H1 (cell line): ENCODE measurements at regions not wholly inside any gene's neighbourhood (a gene's known extent, or its start where the extent isn't known, plus 50 kb on each side); places are given as distances from the start of the nearest gene placed in this dataset.

Experiments
- CTCF ChIA-PET: fragments of 300-600 bp; sonication (Branson Sonifier 250); formaldehyde crosslinking; loops from one replicate; lab custom pipeline; 2021; ENCODE audit not compliant: partially characterized antibody; lab: Charles Lee
- POLR2A ChIA-PET: fragments of 300-600 bp; sonication (Branson Sonifier 250); formaldehyde crosslinking; loops from one replicate; lab custom pipeline; 2021; ENCODE audit warnings: inconsistent platforms; ENCODE audit not compliant: partially characterized antibody; lab: Charles Lee
- DNase-seq, 2 experiments: peaks; one replicate each; pipeline versions ENCODE4 v3.0.0 to v3.0.0-alpha.2; 2010 to 2022; ENCODE audit warnings: low spot score in 2 of 2, low read depth in 1 of 2, mixed read lengths in 1 of 2
- FAIRE-seq: peaks from 2 replicates; lab custom pipeline; 2011; peaks lifted over from hg19 to GRCh38; lab: Jason Lieb, UNC
- H2AFZ ChIP-seq: 2 replicates; pipeline ENCODE4 v1.8.1; 2012; ENCODE audit warnings: low read length, inconsistent platforms
- H2AK5ac ChIP-seq: 2 replicates; pipeline ENCODE4 v1.6.1; 2013; ENCODE audit warnings: low read depth, low read length
- H2BK120ac ChIP-seq: replicated peaks from 2 replicates; pipeline ENCODE3; 2013; ENCODE audit warnings: low read depth, low read length, inconsistent platforms
- H2BK12ac ChIP-seq: 2 replicates; pipeline ENCODE4 v1.6.1; 2013; ENCODE audit warnings: low read depth, low read length
- H2BK15ac ChIP-seq: 2 replicates; pipeline ENCODE4 v1.6.1; 2013; ENCODE audit warnings: low read length
- H2BK20ac ChIP-seq: 2 replicates; pipeline ENCODE4 v1.6.1; 2013; ENCODE audit warnings: low read length
- H2BK5ac ChIP-seq: 2 replicates; pipeline ENCODE4 v1.6.1; 2013; ENCODE audit warnings: low read depth, low read length
- H3K14ac ChIP-seq: 2 replicates; pipeline ENCODE4 v1.6.1; 2013; ENCODE audit warnings: inconsistent platforms; ENCODE audit not compliant: insufficient read length
- H3K18ac ChIP-seq: 2 replicates; pipeline ENCODE4 v1.6.1; 2013; ENCODE audit warnings: low read length; ENCODE audit errors: extremely low read depth
- H3K23ac ChIP-seq: 2 replicates; pipeline ENCODE4 v1.6.1; 2013; ENCODE audit warnings: inconsistent platforms; ENCODE audit not compliant: insufficient read length
- H3K23me2 ChIP-seq: 2 replicates; pipeline ENCODE4 v1.6.1; 2013; ENCODE audit warnings: low read depth, low read length
- H3K27ac ChIP-seq: 2 replicates; pipeline ENCODE4 v1.6.1; 2011; ENCODE audit warnings: low read depth, low read length, inconsistent platforms
- H3K27me3 ChIP-seq, 4 experiments: replicated peaks in 1 of 4; 1 replicate in 1 of 4; 2 replicates in 3 of 4; pipeline versions ENCODE4 v1.6.1 to v1.8.1; 2011 to 2013; ENCODE audit warnings: low read length in 3 of 4, mild to moderate bottlenecking in 3 of 4, inconsistent platforms in 2 of 4, mixed read lengths in 2 of 4, moderate library complexity in 1 of 4; ENCODE audit not compliant: control insufficient read depth in 3 of 4, insufficient read depth in 3 of 4; ENCODE audit errors: extremely low read depth in 1 of 4
- H3K36me3 ChIP-seq, 4 experiments: 2 replicates each; pipeline versions ENCODE4 v1.6.1 to v1.8.1; 2011 to 2013; ENCODE audit warnings: mild to moderate bottlenecking in 4 of 4, low read length in 3 of 4, moderate library complexity in 2 of 4, control low read depth in 1 of 4, inconsistent platforms in 1 of 4; ENCODE audit not compliant: insufficient read depth in 4 of 4, control insufficient read depth in 2 of 4
- H3K4ac ChIP-seq: replicated peaks from 2 replicates; pipeline ENCODE3; 2013; ENCODE audit warnings: low read length, low read depth, mixed read lengths, inconsistent platforms; ENCODE audit not compliant: insufficient read length
- H3K4me1 ChIP-seq, 4 experiments: replicated peaks in 1 of 4; 1 replicate in 1 of 4; 2 replicates in 3 of 4; pipeline versions ENCODE4 v1.6.1 to v1.8.1; 2011 to 2013; ENCODE audit warnings: low read length in 3 of 4, inconsistent platforms in 2 of 4, mixed read lengths in 1 of 4; ENCODE audit not compliant: insufficient read depth in 4 of 4, control insufficient read depth in 3 of 4
- H3K4me2 ChIP-seq, 2 experiments: 2 replicates each; pipeline versions ENCODE4 v1.6.1 to v1.8.1; 2011 to 2013; ENCODE audit warnings: low read depth in 2 of 2, low read length in 2 of 2, control low read depth in 1 of 2, inconsistent platforms in 1 of 2, mild to moderate bottlenecking in 1 of 2; ENCODE audit not compliant: insufficient read depth in 1 of 2
- H3K4me3 ChIP-seq, 4 experiments: fragments of 200-600, 300-600 bp in 1 of 4; sonication (generic), shearing (Covaris generic), sonication (Bioruptor Twin) in 1 of 4; 2 replicates each; pipeline versions ENCODE4 v1.5.1 to v1.8.1; 2011 to 2016; ENCODE audit warnings: low read length in 4 of 4, low read depth in 3 of 4, control low read depth in 2 of 4, inconsistent platforms in 2 of 4, mild to moderate bottlenecking in 2 of 4, mixed read lengths in 1 of 4, moderate library complexity in 1 of 4; ENCODE audit not compliant: insufficient read depth in 2 of 4; ENCODE audit errors: extremely low read depth in 1 of 4
- H3K56ac ChIP-seq: replicated peaks from 2 replicates; pipeline ENCODE3; 2013; ENCODE audit warnings: low read depth, mild to moderate bottlenecking, mixed read lengths, low read length, inconsistent platforms; ENCODE audit not compliant: insufficient read length
- H3K79me1 ChIP-seq: 2 replicates; pipeline ENCODE4 v1.6.1; 2013; ENCODE audit warnings: low read depth, low read length, control low read depth
- H3K79me2 ChIP-seq, 2 experiments: 2 replicates each; pipeline versions ENCODE4 v1.6.1 to v1.8.1; 2012 to 2013; ENCODE audit warnings: low read length in 2 of 2, mild to moderate bottlenecking in 2 of 2, inconsistent platforms in 1 of 2; ENCODE audit not compliant: insufficient read depth in 2 of 2, control insufficient read depth in 1 of 2
- H3K9ac ChIP-seq, 4 experiments: replicated peaks in 1 of 4; 1 replicate in 1 of 4; 2 replicates in 3 of 4; pipeline versions ENCODE4 v1.6.1 to v1.8.1; 2011 to 2013; ENCODE audit warnings: low read depth in 3 of 4, low read length in 3 of 4, control low read depth in 2 of 4, mild to moderate bottlenecking in 2 of 4, moderate library complexity in 2 of 4, inconsistent platforms in 1 of 4; ENCODE audit errors: extremely low read depth in 1 of 4
- H3K9me3 ChIP-seq, 2 experiments: 2 replicates each; pipeline versions ENCODE4 v1.6.1 to v1.8.1; 2012 to 2013; ENCODE audit warnings: mild to moderate bottlenecking in 2 of 2, moderate library complexity in 2 of 2, control low read depth in 1 of 2, inconsistent platforms in 1 of 2, low read depth in 1 of 2, low read length in 1 of 2, mixed read lengths in 1 of 2; ENCODE audit not compliant: insufficient read depth in 2 of 2
- H4K20me1 ChIP-seq, 2 experiments: replicated peaks in 1 of 2; 2 replicates each; pipeline versions ENCODE3 to v1.8.1; 2011 to 2013; ENCODE audit warnings: inconsistent platforms in 2 of 2, low read length in 2 of 2, mild to moderate bottlenecking in 1 of 2; ENCODE audit not compliant: insufficient read depth in 2 of 2, control insufficient read depth in 1 of 2
- H4K5ac ChIP-seq: 2 replicates; pipeline ENCODE4 v1.6.1; 2013; ENCODE audit warnings: low read length, low read depth, mixed read lengths, inconsistent platforms; ENCODE audit not compliant: insufficient read length
- H4K8ac ChIP-seq: 2 replicates; pipeline ENCODE4 v1.8.0; 2013; ENCODE audit warnings: mild to moderate bottlenecking, moderate library complexity, low read length, inconsistent platforms; ENCODE audit not compliant: insufficient read depth; ENCODE audit errors: extremely low read depth
- H4K91ac ChIP-seq: replicated peaks from 2 replicates; pipeline ENCODE3; 2013; ENCODE audit warnings: low read length, mixed read lengths, inconsistent platforms; ENCODE audit not compliant: insufficient read length
- CTCF ChIP-seq, 3 experiments: IDR thresholded peaks; 1 replicate in 2 of 3; 2 replicates in 1 of 3; pipeline versions ENCODE4 v1.5.1 to v1.6.1; 2011; ENCODE audit warnings: low read length in 3 of 3, mild to moderate bottlenecking in 3 of 3, inconsistent platforms in 2 of 3, low read depth in 1 of 3, moderate library complexity in 1 of 3; ENCODE audit not compliant: insufficient read depth in 1 of 3; ENCODE audit errors: control extremely low read depth in 1 of 3
- SIN3A ChIP-seq, 2 experiments: IDR thresholded peaks in 1 of 2; conservative IDR thresholded peaks in 1 of 2; 2 replicates each; pipeline ENCODE4 v1.6.1; 2011 to 2012; ENCODE audit warnings: low read length in 2 of 2, improper control_type of control experiment in 1 of 2, low read depth in 1 of 2, mild to moderate bottlenecking in 1 of 2
- TEAD4 ChIP-seq: IDR thresholded peaks from 2 replicates; pipeline ENCODE4 v1.6.1; 2012; ENCODE audit warnings: low read depth, low read length, inconsistent platforms, mixed read lengths
- WGBS, 2 experiments: shearing (Covaris generic) in 1 of 2; methylation state at CpG; one replicate each; pipeline versions ENCODE4 v1.1.6 to v1.1.7; 2013 to 2015; ENCODE audit warnings: low lambda C conversion rate in 2 of 2, mixed read lengths in 2 of 2, inconsistent platforms in 1 of 2, low coverage in 1 of 2, missing lambda C conversion rate in 1 of 2; ENCODE audit not compliant: insufficient replicate concordance in 2 of 2, insufficient coverage in 1 of 2, insufficient read length in 1 of 2; ENCODE audit errors: extremely low coverage in 1 of 2, missing lambda C conversion rate in 1 of 2; 5-methylcytosine and 5-hydroxymethylcytosine counted together

GRCh38 chrX:131845201-131845600 lies 177.9 kb upstream of the STK26 start:
- ChIA-PET CTCF (interaction anchor here (1.2 kb wide), 1 partner anchor 10 kb away, joined by 5 read pairs; no protein-coding TSS in a partner anchor), POLR2A (interaction anchor here (1.0 kb wide), 1 partner anchor 18 kb away, joined by 3 read pairs; no protein-coding TSS in a partner anchor)
- Histone ChIP-seq H4K91ac (no peak overlapping the region), H3K4me1 (no peaks in the 10 kb centered on the region), H4K5ac (no peak overlapping the region), H2BK5ac (no peak overlapping the region), H4K20me1 (no peaks in the 10 kb centered on the region), H3K79me1 (no peaks in the 10 kb centered on the region), H3K23ac (no peak overlapping the region), H4K8ac (no peak overlapping the region), H3K27me3 (no peaks in the 10 kb centered on the region), H3K27ac (no peak overlapping the region), H3K4me2 (no peak overlapping the region), H2BK12ac (no peak overlapping the region), H3K79me2 (no peaks in the 10 kb centered on the region), H2AFZ (no peak overlapping the region), H2BK15ac (no peak overlapping the region), H3K56ac (no peak overlapping the region), H3K9me3 (no peaks in the 10 kb centered on the region), H2AK5ac (no peak overlapping the region), H2BK120ac (no peak overlapping the region), H3K4me3 (no peak overlapping the region), H3K9ac (no peak overlapping the region), H2BK20ac (no peak overlapping the region), H3K14ac (no peak overlapping the region), H3K23me2 (no peaks in the 10 kb centered on the region), H3K18ac (no peak overlapping the region), H3K36me3 (no peaks in the 10 kb centered on the region), H3K4ac (no peak overlapping the region)
- FAIRE-seq: no peak
- 100% methylated on average over 2 of the region's 2 CpGs; no CpG with 5 or more reads in 1 of the 2 experiments for WGBS, 2 experiments
- DNase-seq: no peak
- TF ChIP-seq SIN3A (conservative IDR thresholded peaks at IDR 0.05 in 1 of 2, IDR thresholded peaks at IDR 0.05 in 1 of 2; ENCODE audit: low read depth in 1 of 2, low read length in 2 of 2) (no peak), TEAD4 (no peak), CTCF (IDR thresholded peaks at IDR 0.05; ENCODE audit: control extremely low read depth in 1 of 3, insufficient read depth in 1 of 3, low read depth in 1 of 3, low read length in 3 of 3) (no peak)
